ENCODE measurements at regions not wholly inside any gene's neighbourhood (a gene's known extent, or its start where the extent isn't known, plus 50 kb on each side); places are given as distances from the start of the nearest gene placed in this dataset.

- Histone ChIP-seq H3K27ac (ENCODE audit: low read length) (no peak overlapping the region), H3K4me3 (ENCODE audit: low read depth in 1 of 2, low read length in 2 of 2) (no peak overlapping the region), H3K4me1 (ENCODE audit: control insufficient read depth in 1 of 2, insufficient read depth in 2 of 2, low read length in 2 of 2) (no peaks in the 10 kb centered on the region), H3K27me3 (ENCODE audit: low read depth, low read length) (no peaks in the 10 kb centered on the region), H3K36me3 (ENCODE audit: control insufficient read depth in 1 of 2, insufficient read depth in 2 of 2, low read length in 2 of 2) (no peaks in the 10 kb centered on the region), H3K9me3 (ENCODE audit: control insufficient read depth in 1 of 2, low read length in 2 of 2) (no peaks in the 10 kb centered on the region)
Observed at GRCh38 chr4:13118633-13119032, 365.5 kb downstream of the RAB28 start.

- no peak overlapping the region for H3K27ac ChIP-seq (ENCODE audit: low read length)
- no peaks in the 10 kb centered on the region for H3K36me3 ChIP-seq (ENCODE audit: control insufficient read depth in 1 of 2, insufficient read depth in 2 of 2, low read length in 2 of 2)
- no peaks in the 10 kb centered on the region for H3K9me3 ChIP-seq (ENCODE audit: control insufficient read depth in 1 of 2, low read length in 2 of 2)
- no peaks in the 10 kb centered on the region for H3K27me3 ChIP-seq (ENCODE audit: low read depth, low read length)
- H3K4me1 ChIP-seq (ENCODE audit: control insufficient read depth in 1 of 2, insufficient read depth in 2 of 2, low read length in 2 of 2): no peaks in the 10 kb centered on the region
- no peak overlapping the region for H3K4me3 ChIP-seq (ENCODE audit: low read depth in 1 of 2, low read length in 2 of 2)
Observed at GRCh38 chr4:13117185-13117584, 367.0 kb downstream of the RAB28 start.

GRCh38 chr4:13112030-13112429 is 372.1 kb downstream of the RAB28 start:
- Histone ChIP-seq H3K27ac (ENCODE audit: low read length) (no peak overlapping the region), H3K27me3 (ENCODE audit: low read depth, low read length) (no peaks in the 10 kb centered on the region), H3K4me3 (ENCODE audit: low read depth in 1 of 2, low read length in 2 of 2) (no peak overlapping the region), H3K4me1 (ENCODE audit: control insufficient read depth in 1 of 2, insufficient read depth in 2 of 2, low read length in 2 of 2) (no peaks in the 10 kb centered on the region), H3K36me3 (ENCODE audit: control insufficient read depth in 1 of 2, insufficient read depth in 2 of 2, low read length in 2 of 2) (no peaks in the 10 kb centered on the region), H3K9me3 (ENCODE audit: control insufficient read depth in 1 of 2, low read length in 2 of 2) (no peaks in the 10 kb centered on the region)

- Histone ChIP-seq H3K27ac (ENCODE audit: low read length) (no peak overlapping the region), H3K4me3 (ENCODE audit: low read depth in 1 of 2, low read length in 2 of 2) (no peak overlapping the region), H3K4me1 (ENCODE audit: control insufficient read depth in 1 of 2, insufficient read depth in 2 of 2, low read length in 2 of 2) (no peaks in the 10 kb centered on the region), H3K9me3 (ENCODE audit: control insufficient read depth in 1 of 2, low read length in 2 of 2) (no peaks in the 10 kb centered on the region), H3K36me3 (ENCODE audit: control insufficient read depth in 1 of 2, insufficient read depth in 2 of 2, low read length in 2 of 2) (no peaks in the 10 kb centered on the region), H3K27me3 (ENCODE audit: low read depth, low read length) (no peaks in the 10 kb centered on the region)
Observed at GRCh38 chr4:13109536-13109935, 374.6 kb downstream of the RAB28 start.

- H3K4me1 ChIP-seq (ENCODE audit: control insufficient read depth in 1 of 2, insufficient read depth in 2 of 2, low read length in 2 of 2): no peaks in the 10 kb centered on the region
- no peaks in the 10 kb centered on the region for H3K27me3 ChIP-seq (ENCODE audit: low read depth, low read length)
Observed at GRCh38 chr4:13108096-13108495, 376.0 kb downstream of the RAB28 start.

GRCh38 chr4:13103382-13104015 is 380.6 kb downstream of the RAB28 start:
- no peaks in the 10 kb centered on the region for H3K27me3 ChIP-seq (ENCODE audit: low read depth, low read length)
- H3K4me1 ChIP-seq (ENCODE audit: control insufficient read depth in 1 of 2, insufficient read depth in 2 of 2, low read length in 2 of 2): no peaks in the 10 kb centered on the region
- H3K9me3 ChIP-seq (ENCODE audit: control insufficient read depth in 1 of 2, low read length in 2 of 2): no peaks in the 10 kb centered on the region
- H3K4me3 ChIP-seq (ENCODE audit: low read depth in 1 of 2, low read length in 2 of 2): no peak overlapping the region
- H3K36me3 ChIP-seq (ENCODE audit: control insufficient read depth in 1 of 2, insufficient read depth in 2 of 2, low read length in 2 of 2): no peaks in the 10 kb centered on the region
- H3K27ac ChIP-seq (ENCODE audit: low read length): no peak overlapping the region

More at GRCh38 chr4:13108096-13108495, 376.0 kb downstream of the RAB28 start:
- Histone ChIP-seq H3K27ac (ENCODE audit: low read length) (no peak overlapping the region), H3K36me3 (ENCODE audit: control insufficient read depth in 1 of 2, insufficient read depth in 2 of 2, low read length in 2 of 2) (no peaks in the 10 kb centered on the region), H3K4me3 (ENCODE audit: low read depth in 1 of 2, low read length in 2 of 2) (no peak overlapping the region), H3K9me3 (ENCODE audit: control insufficient read depth in 1 of 2, low read length in 2 of 2) (no peaks in the 10 kb centered on the region)

GRCh38 chr4:13102092-13102742 is 381.9 kb downstream of the RAB28 start:
- no peaks in the 10 kb centered on the region for H3K9me3 ChIP-seq (ENCODE audit: control insufficient read depth in 1 of 2, low read length in 2 of 2)
- no peaks in the 10 kb centered on the region for H3K27me3 ChIP-seq (ENCODE audit: low read depth, low read length)
- H3K4me1 ChIP-seq (ENCODE audit: control insufficient read depth in 1 of 2, insufficient read depth in 2 of 2, low read length in 2 of 2): no peaks in the 10 kb centered on the region
- no peaks in the 10 kb centered on the region for H3K36me3 ChIP-seq (ENCODE audit: control insufficient read depth in 1 of 2, insufficient read depth in 2 of 2, low read length in 2 of 2)
- no peak overlapping the region for H3K27ac ChIP-seq (ENCODE audit: low read length)
- no peak overlapping the region for H3K4me3 ChIP-seq (ENCODE audit: low read depth in 1 of 2, low read length in 2 of 2)

GRCh38 chr4:13097971-13098370 is 386.2 kb downstream of the RAB28 start:
- H3K4me1 ChIP-seq (ENCODE audit: control insufficient read depth in 1 of 2, insufficient read depth in 2 of 2, low read length in 2 of 2): no peaks in the 10 kb centered on the region
- H3K27me3 ChIP-seq (ENCODE audit: low read depth, low read length): no peaks in the 10 kb centered on the region
- no peaks in the 10 kb centered on the region for H3K9me3 ChIP-seq (ENCODE audit: control insufficient read depth in 1 of 2, low read length in 2 of 2)
- H3K4me3 ChIP-seq (ENCODE audit: low read depth in 1 of 2, low read length in 2 of 2): no peak overlapping the region
- no peaks in the 10 kb centered on the region for H3K36me3 ChIP-seq (ENCODE audit: control insufficient read depth in 1 of 2, insufficient read depth in 2 of 2, low read length in 2 of 2)
- no peak overlapping the region for H3K27ac ChIP-seq (ENCODE audit: low read length)

GRCh38 chr4:13095722-13096121 is 388.4 kb downstream of the RAB28 start:
- Histone ChIP-seq H3K27ac (ENCODE audit: low read length) (no peak overlapping the region), H3K4me1 (ENCODE audit: control insufficient read depth in 1 of 2, insufficient read depth in 2 of 2, low read length in 2 of 2) (no peaks in the 10 kb centered on the region), H3K27me3 (ENCODE audit: low read depth, low read length) (no peaks in the 10 kb centered on the region), H3K36me3 (ENCODE audit: control insufficient read depth in 1 of 2, insufficient read depth in 2 of 2, low read length in 2 of 2) (no peaks in the 10 kb centered on the region), H3K9me3 (ENCODE audit: control insufficient read depth in 1 of 2, low read length in 2 of 2) (no peaks in the 10 kb centered on the region), H3K4me3 (ENCODE audit: low read depth in 1 of 2, low read length in 2 of 2) (no peak overlapping the region)

GRCh38 chr4:13093170-13093569 is 391.0 kb downstream of the RAB28 start:
- Histone ChIP-seq H3K9me3 (ENCODE audit: control insufficient read depth in 1 of 2, low read length in 2 of 2) (no peaks in the 10 kb centered on the region), H3K4me1 (ENCODE audit: control insufficient read depth in 1 of 2, insufficient read depth in 2 of 2, low read length in 2 of 2) (no peaks in the 10 kb centered on the region), H3K36me3 (ENCODE audit: control insufficient read depth in 1 of 2, insufficient read depth in 2 of 2, low read length in 2 of 2) (no peaks in the 10 kb centered on the region), H3K27me3 (ENCODE audit: low read depth, low read length) (no peaks in the 10 kb centered on the region), H3K27ac (ENCODE audit: low read length) (no peak overlapping the region), H3K4me3 (ENCODE audit: low read depth in 1 of 2, low read length in 2 of 2) (no peak overlapping the region)

- Histone ChIP-seq H3K36me3 (ENCODE audit: control insufficient read depth in 1 of 2, insufficient read depth in 2 of 2, low read length in 2 of 2) (no peaks in the 10 kb centered on the region), H3K4me1 (ENCODE audit: control insufficient read depth in 1 of 2, insufficient read depth in 2 of 2, low read length in 2 of 2) (no peaks in the 10 kb centered on the region), H3K27me3 (ENCODE audit: low read depth, low read length) (no peaks in the 10 kb centered on the region), H3K4me3 (ENCODE audit: low read depth in 1 of 2, low read length in 2 of 2) (no peak overlapping the region), H3K27ac (ENCODE audit: low read length) (no peak overlapping the region), H3K9me3 (ENCODE audit: control insufficient read depth in 1 of 2, low read length in 2 of 2) (no peaks in the 10 kb centered on the region)
Observed at GRCh38 chr4:13092702-13093101, 391.4 kb downstream of the RAB28 start.

- Histone ChIP-seq H3K27ac (ENCODE audit: low read length) (no peak overlapping the region), H3K4me3 (ENCODE audit: low read depth in 1 of 2, low read length in 2 of 2) (no peak overlapping the region), H3K9me3 (ENCODE audit: control insufficient read depth in 1 of 2, low read length in 2 of 2) (no peaks in the 10 kb centered on the region), H3K36me3 (ENCODE audit: control insufficient read depth in 1 of 2, insufficient read depth in 2 of 2, low read length in 2 of 2) (no peaks in the 10 kb centered on the region), H3K4me1 (ENCODE audit: control insufficient read depth in 1 of 2, insufficient read depth in 2 of 2, low read length in 2 of 2) (no peaks in the 10 kb centered on the region), H3K27me3 (ENCODE audit: low read depth, low read length) (no peaks in the 10 kb centered on the region)
Observed at GRCh38 chr4:13089659-13089998, 394.5 kb downstream of the RAB28 start.
